Coronary artery (tissue), 2 donors: ENCODE measurements at regions not wholly inside any gene's neighbourhood (a gene's known extent, or its start where the extent isn't known, plus 50 kb on each side); places are given as distances from the start of the nearest gene placed in this dataset.
"Not testable (repeated sequence)": the region's sequence is repeated elsewhere in the genome, so short reads cannot be mapped to it uniquely, and the experiment has no call there.

Experiments
- DNase-seq: peaks from one replicate; pipeline ENCODE4 v3.0.0-alpha.2; 2017; ENCODE audit warnings: low spot score
- H3K27ac ChIP-seq, 2 donors: fragments of 200-600 bp; sonication (generic); one replicate each; pipeline ENCODE4 v1.5.1; 2016 to 2019
- H3K4me3 ChIP-seq: fragments of 200-600 bp; sonication (generic); 2 replicates; pipeline ENCODE4 v1.5.1; 2016; ENCODE audit warnings: mild to moderate bottlenecking, moderate library complexity
- TF ChIP-seq, protein P1 (sequence below): fragments of 200-600 bp; sonication (generic); IDR thresholded peaks from one replicate; pipeline ENCODE4 v1.5.1; 2019; ENCODE audit warnings: antibody characterized with exemption

DNA sequence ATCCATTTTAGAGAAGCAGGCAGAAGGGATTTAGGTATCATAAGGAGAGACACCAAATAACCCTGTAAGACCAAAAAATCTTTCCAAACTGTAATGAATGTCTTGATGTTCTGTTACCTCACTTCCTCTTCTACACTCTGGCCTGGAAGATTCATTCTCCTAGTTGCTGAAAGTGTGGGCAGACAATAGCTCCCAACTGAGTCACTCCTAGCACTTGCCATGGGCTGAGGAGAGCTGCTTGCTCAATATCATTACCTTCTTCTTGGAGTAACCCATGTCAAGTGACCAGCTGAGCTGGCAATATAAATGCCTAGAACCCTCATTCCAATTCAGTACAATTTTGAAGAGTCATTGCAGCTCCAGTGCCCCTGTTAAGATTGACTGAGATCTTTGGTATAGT, 1985.5 kb upstream of the CDH6 start:
- H3K27ac ChIP-seq: no peak overlapping the region
- TF ChIP-seq, protein P1, sequence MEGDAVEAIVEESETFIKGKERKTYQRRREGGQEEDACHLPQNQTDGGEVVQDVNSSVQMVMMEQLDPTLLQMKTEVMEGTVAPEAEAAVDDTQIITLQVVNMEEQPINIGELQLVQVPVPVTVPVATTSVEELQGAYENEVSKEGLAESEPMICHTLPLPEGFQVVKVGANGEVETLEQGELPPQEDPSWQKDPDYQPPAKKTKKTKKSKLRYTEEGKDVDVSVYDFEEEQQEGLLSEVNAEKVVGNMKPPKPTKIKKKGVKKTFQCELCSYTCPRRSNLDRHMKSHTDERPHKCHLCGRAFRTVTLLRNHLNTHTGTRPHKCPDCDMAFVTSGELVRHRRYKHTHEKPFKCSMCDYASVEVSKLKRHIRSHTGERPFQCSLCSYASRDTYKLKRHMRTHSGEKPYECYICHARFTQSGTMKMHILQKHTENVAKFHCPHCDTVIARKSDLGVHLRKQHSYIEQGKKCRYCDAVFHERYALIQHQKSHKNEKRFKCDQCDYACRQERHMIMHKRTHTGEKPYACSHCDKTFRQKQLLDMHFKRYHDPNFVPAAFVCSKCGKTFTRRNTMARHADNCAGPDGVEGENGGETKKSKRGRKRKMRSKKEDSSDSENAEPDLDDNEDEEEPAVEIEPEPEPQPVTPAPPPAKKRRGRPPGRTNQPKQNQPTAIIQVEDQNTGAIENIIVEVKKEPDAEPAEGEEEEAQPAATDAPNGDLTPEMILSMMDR: no peak
- DNase-seq: no peak
- no peak overlapping the region for H3K4me3 ChIP-seq

GRCh38 chr5:29203049-29203448, 1990.4 kb upstream of the CDH6 start:
- Histone ChIP-seq H3K4me3 (no peak overlapping the region), H3K27ac (no peak overlapping the region)
- TF ChIP-seq, protein P1: no peak
- DNase-seq: no peak

DNA sequence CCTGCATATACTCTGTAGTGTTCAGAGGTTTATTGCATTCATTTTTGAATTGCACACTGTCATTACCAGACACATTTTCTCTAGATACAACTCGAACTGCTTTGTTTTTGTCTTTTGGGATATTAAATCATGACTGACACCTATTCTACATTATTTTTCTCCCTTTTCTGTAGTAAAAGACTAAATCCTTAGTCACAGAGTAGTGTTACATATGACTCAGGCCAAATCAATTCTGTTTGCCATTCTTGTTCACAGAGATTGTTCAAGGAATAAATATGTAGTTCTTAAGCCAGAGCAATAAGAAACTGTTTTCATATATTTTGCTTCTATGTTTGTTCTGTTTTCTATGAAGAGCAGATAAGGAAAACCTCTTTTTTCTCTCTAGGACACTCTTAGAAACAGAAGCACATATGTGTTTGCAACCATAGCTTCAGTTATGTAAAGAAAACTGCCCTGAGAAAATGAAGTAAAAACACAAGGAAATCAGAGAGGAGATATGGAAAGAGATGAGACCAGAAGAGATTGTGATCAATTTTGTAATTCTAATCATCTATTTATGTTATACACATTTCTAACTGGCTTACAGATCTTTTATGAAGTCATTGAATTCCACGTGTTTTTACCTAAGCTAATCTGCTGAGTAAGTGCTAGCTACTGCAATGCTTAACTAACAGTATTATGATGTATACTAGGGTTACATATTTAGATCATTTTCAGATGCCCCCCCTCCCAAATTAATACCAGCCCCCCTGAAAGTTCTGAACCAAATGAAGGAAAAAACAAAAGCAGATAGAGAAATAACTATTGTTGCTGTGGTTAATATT, 1995.6 kb upstream of the CDH6 start:
- Histone ChIP-seq H3K27ac (no peak overlapping the region), H3K4me3 (no peak overlapping the region)
- TF ChIP-seq, protein P1: no peak
- DNase-seq: no peak

DNA sequence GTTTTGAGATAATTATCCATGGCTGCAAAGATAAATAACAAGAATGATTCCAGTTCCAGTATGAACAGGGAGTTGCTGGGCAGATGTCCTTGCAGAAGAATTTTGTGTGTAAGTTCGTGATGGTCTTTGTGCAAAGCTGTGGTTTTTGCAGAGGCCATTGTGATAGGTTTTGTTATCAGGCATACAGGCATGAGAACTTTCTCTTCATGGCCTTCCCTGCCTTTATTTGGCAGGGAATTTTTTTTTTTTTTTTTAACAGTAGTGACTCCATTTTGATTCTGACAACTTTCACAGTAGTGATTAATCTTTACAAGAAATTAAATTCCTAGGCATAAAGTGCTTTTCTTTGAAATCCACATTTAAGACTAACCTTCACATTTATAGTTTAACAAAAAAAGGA, 1999.5 kb upstream of the CDH6 start:
- Histone ChIP-seq H3K27ac (no peak overlapping the region), H3K4me3 (no peak overlapping the region)
- no peak for DNase-seq
- TF ChIP-seq, protein P1: no peak

GRCh38 chr5:29191269-29192048, 2002.0 kb upstream of the CDH6 start:
- not testable (repeated sequence) for H3K4me3 ChIP-seq, H3K27ac ChIP-seq, DNase-seq

DNA sequence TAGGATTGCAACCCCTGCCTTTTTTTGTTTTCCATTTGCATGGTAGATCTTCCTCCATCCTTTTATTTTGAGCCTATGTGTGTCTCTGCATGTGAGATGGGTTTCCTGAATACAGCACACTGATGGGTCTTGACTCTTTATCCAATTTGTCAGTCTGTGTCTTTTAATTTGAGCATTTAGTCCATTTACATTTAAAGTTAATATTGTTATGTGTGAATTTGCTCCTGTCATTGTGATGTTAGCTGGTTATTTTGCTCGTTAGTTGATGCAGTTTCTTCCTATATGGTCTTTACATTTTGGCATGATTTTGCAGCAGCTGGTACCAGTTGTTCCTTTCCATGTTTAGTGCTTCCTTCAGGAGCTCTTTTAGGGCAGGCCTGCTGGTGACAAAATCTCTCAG, 2003.1 kb upstream of the CDH6 start:
- not testable (repeated sequence) for H3K27ac ChIP-seq, DNase-seq, H3K4me3 ChIP-seq

DNA sequence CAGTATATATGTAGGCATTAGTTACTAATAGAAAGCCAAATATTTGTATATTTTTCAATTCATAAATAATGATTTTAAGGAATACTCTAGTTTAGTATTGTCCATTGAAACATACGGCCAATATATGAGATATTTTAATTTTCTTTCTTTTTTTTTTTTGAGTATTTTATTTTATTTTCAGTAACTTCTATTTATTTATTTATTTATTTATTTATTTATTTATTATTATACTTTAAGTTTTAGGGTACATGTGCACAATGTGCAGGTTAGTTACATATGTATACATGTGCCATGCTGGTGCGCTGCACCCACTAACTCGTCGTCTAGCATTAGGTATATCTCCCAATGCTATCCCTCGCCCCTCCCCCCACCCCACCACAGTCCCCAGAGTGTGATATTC, 2007.1 kb upstream of the CDH6 start:
- H3K27ac ChIP-seq, DNase-seq, H3K4me3 ChIP-seq: not testable (repeated sequence)

- H3K27ac ChIP-seq: no peak overlapping the region
- TF ChIP-seq, protein P1: no peak
- no peak for DNase-seq
Measured at GRCh38 chr5:29185558-29185957, 2007.9 kb upstream of the CDH6 start.

More at GRCh38 chr5:29185558-29185957, 2007.9 kb upstream of the CDH6 start:
- H3K4me3 ChIP-seq: no peak overlapping the region
